GM19395 (cell line): ENCODE measurements at regions not wholly inside any gene's neighbourhood (a gene's known extent, or its start where the extent isn't known, plus 50 kb on each side); places are given as distances from the start of the nearest gene placed in this dataset.

Source experiments
- ATAC-seq: cut with Tn5 transposase; IDR thresholded peaks from one replicate; pipeline ENCODE4 v1.9.1; 2021; ENCODE audit warnings: mild to moderate bottlenecking, moderate library complexity; ENCODE audit not compliant: unreplicated experiment

DNA sequence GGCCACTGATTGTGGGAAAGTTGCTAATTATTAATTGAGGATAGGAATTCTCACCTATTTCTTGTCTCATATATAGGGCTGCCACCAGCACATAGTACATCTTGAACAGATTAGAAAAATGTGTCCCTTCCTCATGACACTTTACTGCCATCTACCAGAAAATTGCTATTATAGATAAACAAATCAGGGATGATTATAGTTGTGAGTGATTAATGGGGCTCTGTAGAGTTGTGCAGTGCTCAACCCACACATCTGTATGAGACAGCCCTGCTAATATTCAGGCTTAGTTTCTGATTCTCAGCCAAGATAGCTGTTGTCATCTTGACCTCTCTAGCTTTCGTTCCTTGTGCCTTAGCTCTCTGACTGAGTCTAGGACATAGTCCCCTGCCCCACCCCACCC lies 373.3 kb downstream of the TLE4 start:
- no peak for ATAC-seq

GRCh38 chr9:79940919-79941318 lies 369.2 kb downstream of the TLE4 start:
- no peak for ATAC-seq

DNA sequence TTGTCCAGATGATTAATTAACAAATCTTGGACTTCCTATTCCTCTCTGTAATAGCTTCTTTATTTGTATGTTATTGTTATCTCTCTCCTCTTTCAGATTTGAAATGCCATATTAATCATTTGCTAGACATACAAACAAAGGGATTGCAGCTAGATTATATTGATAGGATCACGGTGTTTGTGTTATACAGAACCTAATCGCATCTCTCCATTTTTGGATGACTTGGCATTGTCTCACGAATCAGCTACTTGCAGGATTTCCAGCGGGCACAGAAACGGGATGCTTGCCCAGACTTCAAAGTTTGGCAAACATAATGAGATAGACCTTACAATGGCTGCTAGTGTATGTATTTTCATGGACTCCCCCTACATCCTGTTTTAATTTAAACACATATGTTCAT lies 368.1 kb downstream of the TLE4 start:
- ATAC-seq = no peak

DNA sequence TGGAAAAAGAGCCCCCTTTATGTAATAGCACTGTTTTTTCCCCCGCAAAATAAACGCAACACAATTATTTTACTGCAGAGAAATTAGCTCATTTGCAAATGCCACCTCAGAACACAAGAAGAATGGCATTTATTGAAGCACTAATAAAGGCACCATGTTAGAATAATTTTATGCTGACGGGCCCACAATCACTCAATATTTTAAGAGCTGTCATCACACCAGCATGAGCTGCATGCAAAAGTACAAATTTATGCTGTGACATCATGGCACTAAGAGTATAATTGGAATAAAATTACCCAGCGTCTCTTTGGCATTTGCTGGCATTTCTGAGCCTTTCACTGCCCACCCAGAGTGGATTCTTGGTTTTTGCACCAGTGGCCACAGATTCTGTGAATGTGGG lies 364.6 kb downstream of the TLE4 start:
- no peak for ATAC-seq

DNA sequence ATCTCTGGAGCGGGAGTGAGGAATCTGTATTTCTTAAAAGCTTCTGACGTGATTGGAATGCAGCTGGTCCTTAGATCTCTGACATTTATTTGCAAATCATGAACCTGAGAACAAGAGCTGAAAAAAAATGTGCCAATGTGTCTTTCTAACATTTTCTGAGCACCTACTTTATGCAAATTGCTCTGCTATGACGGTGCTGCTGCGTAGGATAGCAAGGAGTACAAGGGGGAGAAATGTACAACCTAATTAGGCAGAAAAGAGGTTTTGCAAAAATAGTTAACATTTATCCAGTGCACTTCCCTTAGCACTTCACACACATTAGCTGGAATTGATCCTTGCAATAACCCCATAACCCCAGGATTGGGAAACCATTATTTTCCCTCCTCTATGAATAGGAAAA lies 357.5 kb downstream of the TLE4 start:
- ATAC-seq = no peak

DNA sequence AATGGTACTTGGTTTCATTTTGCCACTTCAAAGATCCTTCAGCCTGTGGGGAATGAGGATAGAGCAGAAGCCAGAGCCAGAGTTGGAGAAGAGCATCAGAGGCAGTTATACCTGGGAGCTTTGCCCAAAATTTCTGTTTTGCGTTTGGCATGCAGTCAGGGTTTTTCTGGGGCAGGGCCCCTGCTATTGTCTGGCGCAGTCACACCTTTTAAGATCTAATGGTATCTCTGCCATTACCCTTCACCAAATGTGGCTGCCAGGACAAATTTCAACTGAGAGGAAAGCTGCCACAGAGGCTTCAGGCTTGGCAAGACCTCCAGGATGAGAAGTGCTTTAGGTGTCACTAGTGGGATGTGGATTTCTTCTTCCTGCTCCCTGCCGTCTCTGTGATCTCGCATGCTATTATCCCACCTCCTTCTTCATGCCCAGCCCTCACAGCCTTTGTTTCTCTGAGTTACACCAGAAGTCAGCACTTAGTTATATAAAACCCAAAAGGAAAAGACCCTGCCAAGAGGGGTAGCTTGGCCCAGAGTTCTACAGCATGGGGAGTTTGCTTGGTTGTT lies 357.0 kb downstream of the TLE4 start:
- ATAC-seq = no peak

GRCh38 chr9:79925326-79925725 lies 353.6 kb downstream of the TLE4 start:
- ATAC-seq = no peak

DNA sequence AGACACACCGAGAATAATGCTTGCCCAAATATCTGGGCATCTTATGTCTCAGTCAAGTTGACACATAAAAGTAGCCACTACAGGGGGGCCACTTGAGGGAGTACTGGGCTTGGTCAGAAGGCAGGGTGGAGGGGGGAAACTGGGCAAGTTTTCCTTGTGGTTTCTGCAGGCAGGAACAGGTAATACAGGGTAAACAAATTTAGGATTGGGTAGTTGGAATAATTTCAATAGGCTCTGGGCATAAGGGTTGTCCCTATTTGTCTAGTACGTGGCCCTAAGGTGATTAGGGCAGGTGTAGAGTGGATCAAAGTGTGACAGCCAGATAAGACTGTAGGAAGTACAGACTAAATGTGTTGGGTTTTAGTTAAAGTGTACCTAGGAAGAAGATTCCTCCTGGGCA lies 353.1 kb downstream of the TLE4 start:
- ATAC-seq = no peak

DNA sequence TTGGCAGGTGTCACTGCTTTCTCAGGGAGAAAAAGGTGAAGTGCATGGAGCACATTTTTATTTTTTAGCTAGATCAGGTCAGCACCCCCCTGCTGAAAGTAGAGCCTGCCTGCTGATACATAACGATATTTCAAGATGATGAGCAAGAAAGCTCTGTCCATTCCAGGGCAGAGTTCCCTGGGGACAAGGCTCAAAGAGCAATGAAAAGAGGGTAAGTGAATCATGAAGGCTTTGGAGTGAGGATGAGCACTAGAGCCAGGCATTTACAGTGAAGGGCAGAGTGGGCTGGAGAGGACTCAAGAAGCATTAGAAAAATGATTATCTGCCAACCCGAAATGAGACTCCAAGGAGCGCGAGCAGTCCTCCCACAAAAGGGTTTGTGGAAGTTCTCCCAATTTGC lies 345.7 kb downstream of the TLE4 start:
- ATAC-seq = no peak

- no peak for ATAC-seq
Observed at GRCh38 chr9:79913867-79914266, 342.1 kb downstream of the TLE4 start.

GRCh38 chr9:79912318-79913070 lies 340.7 kb downstream of the TLE4 start:
- no peak for ATAC-seq

- ATAC-seq = no peak
Observed at GRCh38 chr9:79911724-79912123, 340.0 kb downstream of the TLE4 start.

- ATAC-seq = no peak
Observed at GRCh38 chr9:79902825-79903600, 331.2 kb downstream of the TLE4 start.

- ATAC-seq = no peak
Observed at GRCh38 chr9:79900754-79901153, 329.0 kb downstream of the TLE4 start.

GRCh38 chr9:79896390-79896980 lies 324.7 kb downstream of the TLE4 start:
- no peak for ATAC-seq

GRCh38 chr9:79895232-79895631 lies 323.5 kb downstream of the TLE4 start:
- no peak for ATAC-seq

- ATAC-seq = no peak
Observed at GRCh38 chr9:79889369-79889768, 317.6 kb downstream of the TLE4 start.

DNA sequence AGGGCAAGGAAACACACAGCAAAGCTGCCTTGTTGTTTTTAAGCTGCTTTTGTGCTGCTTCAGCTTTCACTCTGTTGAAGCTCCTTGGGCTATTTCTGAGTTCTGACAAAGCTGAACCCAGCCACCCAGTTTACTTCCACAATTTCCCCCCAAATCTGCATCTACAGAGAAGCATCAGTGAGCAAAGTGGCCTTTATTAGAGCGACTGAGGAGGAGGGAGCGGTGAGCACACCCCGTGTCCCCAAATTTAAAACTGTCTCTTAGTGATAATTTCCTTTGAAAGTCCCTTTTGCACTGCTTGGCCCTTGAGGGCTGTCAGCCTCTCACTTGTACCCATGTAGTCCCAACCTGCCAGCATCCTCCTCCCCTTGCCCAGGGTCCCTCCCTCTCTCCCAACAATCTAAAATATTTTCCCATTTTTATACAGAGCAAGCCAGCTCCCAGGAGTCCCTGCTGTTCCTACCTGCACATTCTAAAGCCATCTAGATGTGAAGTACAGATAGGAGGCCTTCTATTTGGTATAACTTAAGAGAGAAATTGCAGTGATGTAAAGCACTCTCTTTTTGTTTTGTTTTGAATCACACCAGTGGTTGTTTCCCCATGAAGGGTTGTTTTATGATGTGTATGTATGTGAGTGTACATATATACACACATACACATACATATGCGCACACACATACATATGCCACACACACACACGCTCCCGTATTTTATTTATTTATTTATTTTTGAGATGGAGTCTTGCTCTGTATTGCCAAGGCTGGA lies 313.5 kb downstream of the TLE4 start:
- no peak for ATAC-seq

DNA sequence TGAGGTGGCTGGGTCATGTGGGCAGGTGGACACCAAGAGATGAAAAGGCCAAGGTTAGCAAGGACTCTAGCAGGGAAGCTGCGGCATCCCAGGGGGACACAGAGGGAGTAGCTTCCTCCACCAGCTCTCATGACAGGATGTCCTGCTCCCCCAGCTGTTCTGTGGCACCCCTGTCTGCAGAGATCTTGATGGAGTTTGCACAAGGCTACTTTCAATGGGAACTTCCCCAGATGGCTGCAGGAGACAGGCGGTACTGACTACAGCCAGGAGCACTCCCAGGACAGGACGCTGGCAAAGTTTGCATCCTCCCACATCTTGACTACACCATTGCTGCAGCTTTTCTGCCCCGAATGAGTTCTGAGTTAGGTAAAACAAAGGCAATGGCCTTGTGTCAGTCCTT lies 312.8 kb downstream of the TLE4 start:
- no peak for ATAC-seq

GRCh38 chr9:79883073-79883645 lies 311.4 kb downstream of the TLE4 start:
- ATAC-seq = peak; percentile 48

- peak; percentile 70 for ATAC-seq
Observed at GRCh38 chr9:79880626-79881025, 308.9 kb downstream of the TLE4 start.
